Upper lobe of left lung (tissue), 6 donors: ENCODE measurements at regions not wholly inside any gene's neighbourhood (a gene's known extent, or its start where the extent isn't known, plus 50 kb on each side); places are given as distances from the start of the nearest gene placed in this dataset.

Experiments used
- ATAC-seq, 2 donors: fragments of 200-7000 bp; cut with Tn5 transposase; one replicate each; pipeline ENCODE4 v1.9.1; 2022; ENCODE audit warnings: mild to moderate bottlenecking in 2 of 2, moderate library complexity in 2 of 2; ENCODE audit not compliant: low FRiP score in 2 of 2
- DNase-seq, 2 donors: peaks; one replicate each; pipeline ENCODE4 v3.0.0-alpha.2; 2019 to 2020
- H3K27ac ChIP-seq, 4 donors: fragments of 200-600 bp; sonication (generic); one replicate each; pipeline ENCODE4 v1.5.1; 2016 to 2019
- H3K27me3 ChIP-seq, 4 donors: fragments of 200-600 bp; sonication (generic); one replicate each; pipeline ENCODE4 v1.5.1; 2017 to 2019
- H3K36me3 ChIP-seq, 4 donors: fragments of 200-600 bp; sonication (generic); one replicate each; pipeline ENCODE4 v1.5.1; 2016 to 2019
- H3K4me1 ChIP-seq, 4 donors: fragments of 200-600 bp; sonication (generic); one replicate each; pipeline ENCODE4 v1.5.1; 2018 to 2019
- H3K4me3 ChIP-seq, 4 donors: fragments of 200-600 bp; sonication (generic); one replicate each; pipeline ENCODE4 v1.5.1; 2017 to 2019; ENCODE audit warnings: mild to moderate bottlenecking in 2 of 4, moderate library complexity in 1 of 4
- H3K9me3 ChIP-seq, 4 donors: fragments of 200-600 bp; sonication (generic); one replicate each; pipeline ENCODE4 v1.5.1; 2018 to 2019
- EP300 ChIP-seq, 4 donors: sonication (generic); formaldehyde crosslinking; IDR thresholded peaks; one replicate each; pipeline ENCODE4 v1.5.1; 2017; ENCODE audit warnings: antibody characterized with exemption in 4 of 4, control low read depth in 2 of 4
- POLR2A ChIP-seq, 4 donors: fragments of 450-650 bp; IDR thresholded peaks; one replicate each; pipeline ENCODE4 v1.5.1; 2016 to 2017; ENCODE audit warnings: antibody characterized with exemption in 4 of 4, mild to moderate bottlenecking in 2 of 4
- POLR2AphosphoS5 ChIP-seq, 2 donors: sonication (generic); formaldehyde crosslinking; IDR thresholded peaks; one replicate each; pipeline ENCODE4 v1.5.1; 2017; ENCODE audit warnings: antibody characterized with exemption in 2 of 2
- WGBS, 2 donors: methylation state at CpG; one replicate each; pipeline ENCODE4 v1.1.5; 2017 to 2018; 5-methylcytosine and 5-hydroxymethylcytosine counted together
- TF ChIP-seq, protein P1 (sequence below), 6 experiments: fragments of 450-650 bp in 4 of 6; fragments of 200-600 bp in 2 of 6; sonication (generic) in 2 of 6; IDR thresholded peaks; one replicate each; pipeline ENCODE4 v1.5.1; 2016 to 2019; ENCODE audit warnings: antibody characterized with exemption in 6 of 6
- donor health status: DM: no; HTN: no; CAD: no; lungs with moderate emphysema.
- donor health status: DM: no; HTN: yes; CAD: no; lungs with severe emphysema.

- WGBS, 2 donors, result 95 to 97% methylated on average over 1 of the region's 1 CpG
- DNase-seq, result no peak
- H3K36me3 ChIP-seq, result no peaks in the 10 kb centered on the region
- no peaks in the 10 kb centered on the region for H3K9me3 ChIP-seq
- no peak for ATAC-seq
- TF ChIP-seq, protein P1, sequence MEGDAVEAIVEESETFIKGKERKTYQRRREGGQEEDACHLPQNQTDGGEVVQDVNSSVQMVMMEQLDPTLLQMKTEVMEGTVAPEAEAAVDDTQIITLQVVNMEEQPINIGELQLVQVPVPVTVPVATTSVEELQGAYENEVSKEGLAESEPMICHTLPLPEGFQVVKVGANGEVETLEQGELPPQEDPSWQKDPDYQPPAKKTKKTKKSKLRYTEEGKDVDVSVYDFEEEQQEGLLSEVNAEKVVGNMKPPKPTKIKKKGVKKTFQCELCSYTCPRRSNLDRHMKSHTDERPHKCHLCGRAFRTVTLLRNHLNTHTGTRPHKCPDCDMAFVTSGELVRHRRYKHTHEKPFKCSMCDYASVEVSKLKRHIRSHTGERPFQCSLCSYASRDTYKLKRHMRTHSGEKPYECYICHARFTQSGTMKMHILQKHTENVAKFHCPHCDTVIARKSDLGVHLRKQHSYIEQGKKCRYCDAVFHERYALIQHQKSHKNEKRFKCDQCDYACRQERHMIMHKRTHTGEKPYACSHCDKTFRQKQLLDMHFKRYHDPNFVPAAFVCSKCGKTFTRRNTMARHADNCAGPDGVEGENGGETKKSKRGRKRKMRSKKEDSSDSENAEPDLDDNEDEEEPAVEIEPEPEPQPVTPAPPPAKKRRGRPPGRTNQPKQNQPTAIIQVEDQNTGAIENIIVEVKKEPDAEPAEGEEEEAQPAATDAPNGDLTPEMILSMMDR (IDR thresholded peaks at IDR 0.05), result no peak
- no peak for TF ChIP-seq POLR2A (IDR thresholded peaks at IDR 0.05)
- no peak for TF ChIP-seq EP300 (IDR thresholded peaks at IDR 0.05)
- no peak for TF ChIP-seq POLR2AphosphoS5 (IDR thresholded peaks at IDR 0.05)
- no peak overlapping the region for H3K4me3 ChIP-seq
- peaks cover 3 to 16% (median 9%) of the 10 kb centered on the region in 4 donors for H3K4me1 ChIP-seq
- H3K27ac ChIP-seq, result no peak overlapping the region
- no peaks in the 10 kb centered on the region for H3K27me3 ChIP-seq
Measured at GRCh38 chr20:11230999-11231398, 557.2 kb upstream of the JAG1 start.

GRCh38 chr20:11231742-11232648 is 558.2 kb upstream of the JAG1 start:
- 95 to 97% methylated on average over 11 of the region's 11 CpGs for WGBS, 2 donors

GRCh38 chr20:11232896-11233295 is 559.1 kb upstream of the JAG1 start:
- no peak overlapping the region for H3K27ac ChIP-seq
- ATAC-seq, result no peak

More at GRCh38 chr20:11231742-11232648, 558.2 kb upstream of the JAG1 start:
- TF ChIP-seq POLR2A (IDR thresholded peaks at IDR 0.05) (no peak), EP300 (IDR thresholded peaks at IDR 0.05) (no peak), POLR2AphosphoS5 (IDR thresholded peaks at IDR 0.05) (no peak)
- TF ChIP-seq, protein P1 (IDR thresholded peaks at IDR 0.05), result no peak
- Histone ChIP-seq H3K27ac (no peak overlapping the region), H3K36me3 (no peaks in the 10 kb centered on the region), H3K4me1 (peaks cover 3 to 16% (median 9%) of the 10 kb centered on the region in 4 donors), H3K27me3 (no peaks in the 10 kb centered on the region), H3K4me3 (no peak overlapping the region), H3K9me3 (no peaks in the 10 kb centered on the region)
- DNase-seq, result no peak
- no peak for ATAC-seq

GRCh38 chr20:11234181-11234580 is 560.4 kb upstream of the JAG1 start:
- H3K27ac ChIP-seq, result no peak overlapping the region
- DNase-seq (no peak), ATAC-seq (no peak)
- TF ChIP-seq, protein P1 (IDR thresholded peaks at IDR 0.05), result no peak
- TF ChIP-seq EP300 (IDR thresholded peaks at IDR 0.05) (no peak), POLR2AphosphoS5 (IDR thresholded peaks at IDR 0.05) (no peak), POLR2A (IDR thresholded peaks at IDR 0.05) (no peak)
- no peaks in the 10 kb centered on the region for H3K9me3 ChIP-seq
- H3K27me3 ChIP-seq, result no peaks in the 10 kb centered on the region
- H3K4me1 ChIP-seq, result peaks cover 3 to 16% (median 9%) of the 10 kb centered on the region in 4 donors
- H3K36me3 ChIP-seq, result no peaks in the 10 kb centered on the region
- WGBS, 2 donors, result 62 to 69% methylated on average over 1 of the region's 1 CpG
- H3K4me3 ChIP-seq, result no peak overlapping the region

More at GRCh38 chr20:11232896-11233295, 559.1 kb upstream of the JAG1 start:
- Histone ChIP-seq H3K4me3 (no peak overlapping the region), H3K9me3 (no peaks in the 10 kb centered on the region), H3K4me1 (peaks cover 3 to 16% (median 9%) of the 10 kb centered on the region in 4 donors), H3K36me3 (no peaks in the 10 kb centered on the region), H3K27me3 (no peaks in the 10 kb centered on the region)
- TF ChIP-seq POLR2A (IDR thresholded peaks at IDR 0.05) (no peak), EP300 (IDR thresholded peaks at IDR 0.05) (peak in 1 of 4 donors; percentile 42)
- no peak for DNase-seq
- WGBS, 2 donors, result 74 to 83% methylated on average over 8 of the region's 8 CpGs

DNA sequence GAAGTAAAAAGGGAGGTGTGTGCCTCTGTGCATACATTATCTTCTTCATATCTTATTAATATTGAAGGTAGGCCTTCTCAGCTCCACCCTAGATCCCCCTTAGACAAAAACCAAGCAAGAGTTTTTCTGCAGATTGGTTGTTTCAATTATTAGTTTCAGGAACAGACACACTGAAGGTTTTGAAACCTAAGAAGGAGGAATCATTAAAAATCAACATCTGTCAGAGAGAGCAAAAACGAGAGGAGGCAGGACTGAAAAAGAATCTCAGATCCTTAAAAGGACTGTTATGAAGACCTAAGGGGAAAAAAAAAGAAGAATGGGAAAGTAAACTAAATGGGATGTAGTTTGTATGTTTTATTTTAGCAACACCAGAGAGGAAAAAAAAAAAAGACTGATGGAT is 560.8 kb upstream of the JAG1 start:
- TF ChIP-seq EP300 (IDR thresholded peaks at IDR 0.05), result no peak
- TF ChIP-seq POLR2AphosphoS5 (IDR thresholded peaks at IDR 0.05), result no peak
- TF ChIP-seq, protein P1 (IDR thresholded peaks at IDR 0.05), result no peak
- TF ChIP-seq POLR2A (IDR thresholded peaks at IDR 0.05), result no peak
- WGBS, 2 donors, result 43 to 60% methylated on average over 1 of the region's 1 CpG
- H3K9me3 ChIP-seq, result no peaks in the 10 kb centered on the region
- no peak overlapping the region for H3K4me3 ChIP-seq
- ATAC-seq, result no peak
- H3K4me1 ChIP-seq, result peaks cover 3 to 15% (median 6%) of the 10 kb centered on the region in 4 donors
- H3K27ac ChIP-seq, result no peak overlapping the region
- no peaks in the 10 kb centered on the region for H3K36me3 ChIP-seq
- no peaks in the 10 kb centered on the region for H3K27me3 ChIP-seq
- no peak for DNase-seq
